CD4-positive, alpha-beta memory T cell (primary cell): ENCODE measurements at regions not wholly inside any gene's neighbourhood (a gene's known extent, or its start where the extent isn't known, plus 50 kb on each side); places are given as distances from the start of the nearest gene placed in this dataset.

Experiments used
- CTCF ChIA-PET: fragments of 350-600 bp; sonication (Branson Sonifier 250); formaldehyde crosslinking; loops from one replicate; lab custom pipeline; 2021; ENCODE audit warnings: inconsistent platforms; ENCODE audit not compliant: partially characterized antibody; lab: Charles Lee
- POLR2A ChIA-PET: fragments of 350-600 bp; sonication (Branson Sonifier 250); formaldehyde crosslinking; loops from one replicate; lab custom pipeline; 2021; ENCODE audit not compliant: partially characterized antibody; lab: Charles Lee
- DNase-seq, 5 donors: peaks; one replicate each; pipeline versions ENCODE4 v3.0.0 to v3.0.0-alpha.2; 2020 to 2022; ENCODE audit warnings: mixed read lengths in 1 of 5
- H3K27ac ChIP-seq: one replicate; pipeline ENCODE4 v1.7.0; 2013; ENCODE audit warnings: low read depth, low read length
- H3K27me3 ChIP-seq: 2 replicates; pipeline ENCODE4 v1.7.0; 2013; ENCODE audit warnings: mild to moderate bottlenecking, low read length, moderate library complexity; ENCODE audit not compliant: insufficient read depth
- H3K36me3 ChIP-seq: 2 replicates; pipeline ENCODE4 v1.7.0; 2013; ENCODE audit warnings: mild to moderate bottlenecking, low read length, moderate library complexity; ENCODE audit not compliant: insufficient read depth
- H3K4me1 ChIP-seq: 2 replicates; pipeline ENCODE4 v1.7.0; 2013; ENCODE audit warnings: mild to moderate bottlenecking, low read length, moderate library complexity; ENCODE audit not compliant: insufficient read depth
- H3K4me3 ChIP-seq, 2 donors: one replicate each; pipeline ENCODE4 v1.7.0; 2013; ENCODE audit warnings: low read length in 2 of 2, mild to moderate bottlenecking in 1 of 2
- H3K9me3 ChIP-seq, 2 donors: one replicate each; pipeline ENCODE4 v1.7.0; 2013; ENCODE audit warnings: low read length in 2 of 2, control low read depth in 1 of 2; ENCODE audit not compliant: control insufficient read depth in 1 of 2
- H3K27ac Mint-ChIP-seq, 7 donors: one replicate each; pipeline ENCODE4 v1.8.0; 2020 to 2021; ENCODE audit warnings: mixed read lengths in 7 of 7, mild to moderate bottlenecking in 6 of 7, inconsistent platforms in 3 of 7, moderate library complexity in 3 of 7
- H3K27me3 Mint-ChIP-seq, 2 donors: one replicate each; pipeline ENCODE4 v1.8.0; 2020 to 2021; ENCODE audit warnings: mixed read lengths in 2 of 2
- H3K36me3 Mint-ChIP-seq, 2 donors: one replicate each; pipeline ENCODE4 v1.8.0; 2020 to 2021; ENCODE audit warnings: mixed read lengths in 2 of 2, inconsistent platforms in 1 of 2, mild to moderate bottlenecking in 1 of 2
- H3K4me1 Mint-ChIP-seq, 4 donors: one replicate each; pipeline ENCODE4 v1.8.0; 2020 to 2021; ENCODE audit warnings: mixed read lengths in 4 of 4, mild to moderate bottlenecking in 1 of 4
- H3K4me3 Mint-ChIP-seq, 8 donors: one replicate each; pipeline ENCODE4 v1.8.0; 2020 to 2021; ENCODE audit warnings: mixed read lengths in 8 of 8, mild to moderate bottlenecking in 7 of 8, moderate library complexity in 6 of 8, inconsistent platforms in 3 of 8
- H3K9me3 Mint-ChIP-seq, 8 donors: one replicate each; pipeline ENCODE4 v1.8.0; 2020 to 2021; ENCODE audit warnings: mixed read lengths in 8 of 8, mild to moderate bottlenecking in 5 of 8, inconsistent platforms in 3 of 8, moderate library complexity in 1 of 8
- intact Hi-C: fragments of 100-400 bp; cut with micrococcal nuclease; formaldehyde crosslinking; loops from one replicate; pipeline ENCODE4 v1.15.1; 2023

DNA sequence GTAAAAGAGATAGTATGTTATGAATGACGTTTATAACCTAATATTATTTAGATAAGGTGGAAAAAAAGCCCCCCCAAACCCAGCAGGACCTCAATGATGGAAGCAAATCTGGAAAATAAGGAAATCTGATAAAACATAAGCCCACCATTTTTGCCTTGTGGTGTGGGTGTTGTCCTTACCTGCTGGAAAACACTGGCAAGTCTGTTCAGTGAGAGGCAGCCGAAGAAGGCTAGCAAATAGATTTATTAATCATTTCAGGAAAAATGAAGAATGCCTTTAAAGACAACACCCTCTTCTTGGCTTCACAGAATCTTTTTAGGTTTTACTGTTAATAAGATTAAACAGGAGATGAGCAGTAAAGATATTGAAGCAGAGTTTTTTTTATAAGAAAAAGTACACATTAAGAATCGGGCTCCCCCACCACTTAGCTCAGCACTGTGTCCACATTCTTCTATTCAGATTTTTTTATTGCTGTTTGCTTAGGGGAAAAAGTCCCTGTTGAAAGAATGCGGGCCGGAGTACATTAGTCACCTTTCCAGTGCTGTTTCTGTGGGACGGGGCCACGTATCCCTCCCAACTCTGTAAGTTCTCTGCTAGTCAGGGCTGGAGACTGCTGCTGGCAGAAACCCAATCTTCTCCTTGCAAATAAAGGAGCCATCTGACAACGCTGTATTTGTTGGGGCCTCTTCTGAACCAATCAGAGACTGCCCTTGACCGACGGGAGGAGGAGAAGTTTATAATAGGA is 104.1 kb downstream of the EVX1 start:
- intact Hi-C loops: no loop called here
- Histone ChIP-seq H3K4me1 (no peaks in the 10 kb centered on the region), H3K9me3 (no peaks in the 10 kb centered on the region), H3K27ac (no peak overlapping the region), H3K4me3 (no peak overlapping the region), H3K36me3 (no peaks in the 10 kb centered on the region), H3K27me3 (no peaks in the 10 kb centered on the region)
- Mint-ChIP-seq H3K4me1 (no peaks in the 10 kb centered on the region), H3K9me3 (no peaks in the 10 kb centered on the region), H3K36me3 (no peaks in the 10 kb centered on the region), H3K27ac (no peak overlapping the region), H3K27me3 (peaks cover 6 to 19% of the 10 kb centered on the region in 2 donors), H3K4me3 (no peak overlapping the region)
- ChIA-PET POLR2A (no interaction called here), CTCF (no interaction called here)
- no peak for DNase-seq

DNA sequence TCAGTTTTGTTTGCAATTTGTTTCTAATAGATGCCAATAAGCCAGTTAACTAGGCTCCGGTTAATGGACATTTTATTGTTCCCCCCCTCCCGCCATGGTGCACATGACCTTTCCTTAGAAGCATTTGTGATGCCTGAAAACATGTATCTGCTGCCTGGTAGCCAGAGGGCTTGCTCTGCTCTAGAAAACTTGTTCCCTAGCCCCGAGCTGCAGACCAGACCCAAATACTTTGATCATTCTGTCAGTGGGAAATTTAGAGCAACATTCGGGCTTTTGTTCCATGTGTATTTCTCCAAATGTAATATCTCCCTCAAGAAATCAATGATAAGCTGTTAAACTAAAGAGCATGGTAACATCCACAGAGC is 104.7 kb downstream of the EVX1 start:
- no peak overlapping the region for H3K4me3 ChIP-seq

DNA sequence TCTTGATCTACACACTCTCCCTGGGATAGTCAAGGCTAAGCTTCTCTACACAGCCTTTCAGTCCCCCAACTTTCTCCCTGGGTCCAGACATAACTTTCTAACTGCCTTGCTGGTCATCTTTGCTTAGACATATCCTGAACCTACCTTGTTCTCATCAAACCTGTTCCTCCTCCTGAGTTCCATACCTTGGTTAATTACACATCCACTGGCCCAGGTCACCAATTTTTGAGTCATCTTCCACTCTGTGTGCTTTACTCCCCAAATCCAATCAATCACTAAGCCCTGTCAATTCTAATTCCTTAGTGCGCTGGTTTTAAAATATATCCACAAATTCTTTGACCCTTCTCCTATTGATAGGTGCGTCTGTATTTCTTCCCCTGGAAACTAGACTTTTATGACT is 107.0 kb downstream of the EVX1 start:
- no peaks in the 10 kb centered on the region for H3K27me3 ChIP-seq
- intact Hi-C loops: no loop called here
- Mint-ChIP-seq H3K27ac (no peak overlapping the region), H3K36me3 (no peaks in the 10 kb centered on the region), H3K4me1 (no peaks in the 10 kb centered on the region), H3K27me3 (peaks cover 5 to 14% of the 10 kb centered on the region in 2 donors), H3K9me3 (peaks cover 0 to 3% (median 0%) of the 10 kb centered on the region in 8 donors), H3K4me3 (no peak overlapping the region)
- no peaks in the 10 kb centered on the region for H3K4me1 ChIP-seq
- no peak for DNase-seq
- no peak overlapping the region for H3K27ac ChIP-seq
- no peaks in the 10 kb centered on the region for H3K9me3 ChIP-seq
- H3K36me3 ChIP-seq: no peaks in the 10 kb centered on the region
- CTCF ChIA-PET: no interaction called here
- no peak overlapping the region for H3K4me3 ChIP-seq
- POLR2A ChIA-PET: no interaction called here

More for the DNA sequence above, 104.7 kb downstream of the EVX1 start:
- Histone ChIP-seq H3K36me3 (no peaks in the 10 kb centered on the region), H3K4me1 (no peaks in the 10 kb centered on the region), H3K27ac (no peak overlapping the region), H3K9me3 (no peaks in the 10 kb centered on the region), H3K27me3 (no peaks in the 10 kb centered on the region)
- CTCF ChIA-PET: no interaction called here
- Mint-ChIP-seq H3K4me3 (no peak overlapping the region), H3K36me3 (no peaks in the 10 kb centered on the region), H3K27ac (no peak overlapping the region), H3K4me1 (no peaks in the 10 kb centered on the region), H3K9me3 (peaks cover 0 to 2% (median 0%) of the 10 kb centered on the region in 8 donors), H3K27me3 (peaks cover 6 to 15% of the 10 kb centered on the region in 2 donors)
- no peak for DNase-seq
- POLR2A ChIA-PET: no interaction called here
- intact Hi-C loops: no loop called here

DNA sequence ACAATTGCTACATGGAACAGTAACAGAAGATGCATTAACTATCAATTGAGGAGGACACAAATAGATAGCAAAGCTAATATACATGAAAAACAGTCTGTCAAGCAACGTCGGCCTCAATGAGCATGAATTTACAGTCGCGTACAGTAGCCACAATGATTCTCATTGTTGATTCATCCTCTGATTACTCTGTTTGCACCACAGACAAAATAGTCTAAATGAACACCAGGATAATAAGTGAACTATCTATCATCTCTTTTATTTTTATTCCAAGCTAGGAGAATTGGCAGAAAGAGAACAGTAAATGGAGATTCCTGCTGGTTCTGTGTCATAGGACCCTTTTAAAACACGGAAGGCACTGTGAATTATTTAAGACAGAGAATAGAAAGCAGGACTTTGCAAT is 108.5 kb downstream of the EVX1 start:
- Mint-ChIP-seq H3K27me3 (peaks cover 4 to 14% of the 10 kb centered on the region in 2 donors), H3K4me3 (no peak overlapping the region), H3K9me3 (peaks cover 0 to 3% (median 0%) of the 10 kb centered on the region in 8 donors), H3K36me3 (no peaks in the 10 kb centered on the region), H3K27ac (no peak overlapping the region), H3K4me1 (no peaks in the 10 kb centered on the region)
- Histone ChIP-seq H3K9me3 (no peaks in the 10 kb centered on the region), H3K36me3 (no peaks in the 10 kb centered on the region), H3K27ac (no peak overlapping the region), H3K27me3 (no peaks in the 10 kb centered on the region), H3K4me3 (no peak overlapping the region), H3K4me1 (no peaks in the 10 kb centered on the region)
- intact Hi-C loops: no loop called here
- no peak for DNase-seq
- ChIA-PET CTCF (no interaction called here), POLR2A (no interaction called here)

DNA sequence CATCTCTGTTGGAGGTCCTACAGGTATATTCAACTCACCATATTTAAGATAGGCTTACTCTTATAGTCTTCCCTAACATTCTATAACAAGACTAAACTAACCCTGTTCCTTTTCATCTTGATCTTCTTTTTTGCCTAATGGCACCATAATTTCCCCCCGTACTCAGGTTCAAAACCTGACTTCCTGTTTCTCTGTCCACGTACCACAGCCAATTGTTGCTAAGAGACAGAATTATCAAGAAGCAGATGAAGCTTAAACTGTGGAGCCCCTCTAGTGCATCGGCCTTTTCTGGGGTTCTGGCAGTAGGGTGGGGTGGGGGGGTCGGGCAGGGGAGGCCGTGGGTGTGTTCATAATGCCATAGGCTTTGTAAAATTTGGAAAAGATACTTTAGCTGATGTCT is 109.2 kb downstream of the EVX1 start:
- no peaks in the 10 kb centered on the region for H3K36me3 Mint-ChIP-seq
- ChIA-PET POLR2A (no interaction called here), CTCF (no interaction called here)
- Histone ChIP-seq H3K4me1 (no peaks in the 10 kb centered on the region), H3K4me3 (no peak overlapping the region), H3K9me3 (no peaks in the 10 kb centered on the region), H3K27me3 (no peaks in the 10 kb centered on the region), H3K36me3 (no peaks in the 10 kb centered on the region), H3K27ac (no peak overlapping the region)
- H3K27ac Mint-ChIP-seq: no peak overlapping the region
- no peak for DNase-seq
- intact Hi-C loops: no loop called here
- H3K9me3 Mint-ChIP-seq: peaks cover 0 to 3% (median 0%) of the 10 kb centered on the region in 8 donors
- no peaks in the 10 kb centered on the region for H3K4me1 Mint-ChIP-seq
- peaks cover 4 to 14% of the 10 kb centered on the region in 2 donors for H3K27me3 Mint-ChIP-seq
- no peak overlapping the region for H3K4me3 Mint-ChIP-seq

DNA sequence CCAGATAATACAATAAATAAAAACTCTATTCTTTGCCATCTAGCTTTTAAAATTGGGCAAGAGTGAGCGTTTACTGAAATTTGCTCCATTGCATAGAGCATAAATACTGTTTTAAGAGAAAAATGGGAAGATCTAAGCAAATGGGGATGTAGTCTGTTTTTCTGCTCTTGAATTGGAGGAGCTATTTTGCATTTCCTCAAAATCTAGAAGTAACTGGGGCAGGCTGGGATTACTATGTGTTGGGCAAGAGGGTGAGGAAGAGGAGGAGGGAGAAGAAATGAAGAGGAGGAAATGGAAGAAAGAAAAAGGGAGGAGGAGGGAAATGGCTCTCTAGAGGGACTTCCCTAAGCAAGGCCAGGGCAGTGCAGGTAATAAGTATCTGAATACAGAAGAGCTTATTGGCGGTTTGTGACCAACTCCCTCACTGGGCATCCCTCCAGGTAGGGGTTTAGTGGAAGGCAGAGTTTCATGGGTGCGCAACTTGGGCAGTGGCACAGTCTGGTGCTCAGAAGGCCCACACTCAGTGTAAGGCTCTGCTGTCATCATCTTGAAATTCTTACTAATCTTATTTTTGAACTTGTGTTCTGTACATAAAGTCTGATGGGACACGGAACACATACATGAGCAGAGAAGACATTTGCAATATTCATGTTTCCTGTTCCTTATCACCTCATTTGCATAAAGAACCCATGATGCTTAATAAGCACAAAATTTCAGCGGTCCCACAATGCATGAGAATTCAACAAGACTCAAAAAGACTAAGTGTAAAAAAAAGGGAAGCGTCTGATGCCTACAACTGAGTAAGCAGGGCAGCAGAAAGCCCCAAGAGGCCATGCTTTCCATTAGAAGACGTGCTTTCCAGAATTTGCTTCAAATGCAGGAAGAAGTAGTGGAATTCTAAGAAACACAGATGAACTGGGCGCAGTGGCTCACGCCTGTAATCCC is 116.9 kb downstream of the EVX1 start:
- Mint-ChIP-seq H3K4me1 (no peaks in the 10 kb centered on the region), H3K27ac (no peak overlapping the region), H3K4me3 (no peak overlapping the region), H3K36me3 (no peaks in the 10 kb centered on the region), H3K27me3 (peaks cover 14% of the 10 kb centered on the region in 2 donors), H3K9me3 (no peaks in the 10 kb centered on the region)
- no peak overlapping the region for H3K4me3 ChIP-seq
- no peaks in the 10 kb centered on the region for H3K27me3 ChIP-seq
- ChIA-PET CTCF (no interaction called here), POLR2A (no interaction called here)
- no peaks in the 10 kb centered on the region for H3K4me1 ChIP-seq
- intact Hi-C loops: no loop called here
- DNase-seq: no peak
- no peaks in the 10 kb centered on the region for H3K9me3 ChIP-seq
- no peaks in the 10 kb centered on the region for H3K36me3 ChIP-seq
- H3K27ac ChIP-seq: no peak overlapping the region

DNA sequence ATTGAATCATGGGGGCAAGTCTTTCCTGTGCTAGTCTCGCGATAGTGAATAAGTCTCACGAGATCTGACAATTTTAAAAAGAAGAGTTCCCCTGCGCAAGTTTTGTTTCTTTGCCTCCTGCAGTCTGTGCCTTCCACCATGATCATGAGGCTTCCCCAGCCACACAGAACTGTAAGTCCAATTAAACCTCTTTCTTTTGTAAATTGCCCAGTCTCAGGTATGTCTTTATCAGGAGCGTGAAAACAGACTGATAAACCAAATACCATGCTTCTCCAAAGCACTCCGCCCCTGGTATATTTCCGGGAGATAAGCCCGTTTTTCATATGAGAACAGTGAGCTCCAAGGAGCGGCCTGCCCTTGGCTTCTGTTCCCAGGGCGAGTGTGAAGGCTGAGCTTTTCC is 118.9 kb downstream of the EVX1 start:
- H3K4me1 Mint-ChIP-seq: no peaks in the 10 kb centered on the region
- H3K36me3 Mint-ChIP-seq: no peaks in the 10 kb centered on the region
- H3K4me3 Mint-ChIP-seq: no peak overlapping the region
- ChIA-PET CTCF (no interaction called here), POLR2A (no interaction called here)
- Histone ChIP-seq H3K9me3 (no peaks in the 10 kb centered on the region), H3K4me1 (no peaks in the 10 kb centered on the region), H3K27ac (no peak overlapping the region), H3K4me3 (no peak overlapping the region), H3K36me3 (no peaks in the 10 kb centered on the region), H3K27me3 (no peaks in the 10 kb centered on the region)
- intact Hi-C loops: no loop called here
- no peak overlapping the region for H3K27ac Mint-ChIP-seq
- peaks cover 14 to 17% of the 10 kb centered on the region in 2 donors for H3K27me3 Mint-ChIP-seq
- no peaks in the 10 kb centered on the region for H3K9me3 Mint-ChIP-seq
- no peak for DNase-seq
